Left lung (tissue), 4 donors: ENCODE measurements at regions not wholly inside any gene's neighbourhood (a gene's known extent, or its start where the extent isn't known, plus 50 kb on each side); places are given as distances from the start of the nearest gene placed in this dataset.

Experiments used
- ATAC-seq: fragments of 200-7000 bp; cut with Tn5 transposase; one replicate; pipeline ENCODE4 v1.9.1; 2020; ENCODE audit warnings: moderate library complexity
- DNase-seq, 4 donors: peaks; one replicate each; pipeline ENCODE4 v3.0.0-alpha.2; 2013 to 2020
- H3K27ac ChIP-seq, 2 donors: fragments of 200-600 bp; sonication (generic) in 1 of 2; one replicate each; pipeline versions ENCODE4 v1.5.0 to v1.8.0; 2020 to 2021
- H3K27me3 ChIP-seq, 2 donors: fragments of 200-600 bp; sonication (generic) in 1 of 2; one replicate each; pipeline versions ENCODE4 v1.5.0 to v1.8.0; 2020 to 2021
- H3K36me3 ChIP-seq, 2 donors: fragments of 200-600 bp; sonication (generic) in 1 of 2; one replicate each; pipeline versions ENCODE4 v1.5.0 to v1.8.0; 2020 to 2021
- H3K4me1 ChIP-seq, 2 donors: fragments of 200-600 bp; one replicate each; pipeline ENCODE4 v1.8.0; 2021
- H3K4me3 ChIP-seq, 2 donors: fragments of 200-600 bp; sonication (generic) in 1 of 2; one replicate each; pipeline versions ENCODE4 v1.5.0 to v1.8.0; 2020 to 2021; ENCODE audit warnings: mild to moderate bottlenecking in 1 of 2
- H3K9me3 ChIP-seq, 2 donors: fragments of 200-600 bp; sonication (generic) in 1 of 2; one replicate each; pipeline versions ENCODE4 v1.5.0 to v1.8.0; 2020 to 2021
- intact Hi-C, 2 donors: fragments of 100-400 bp; cut with DNase I; formaldehyde crosslinking; loops; one replicate each; pipeline versions ENCODE4 v1.11.2 to v1.14.2; 2022
- TF ChIP-seq, protein P1 (sequence below), 2 donors: fragments of 200-600 bp; sonication (generic) in 1 of 2; IDR thresholded peaks; one replicate each; pipeline versions ENCODE4 v1.5.0 to v1.8.0; 2021; ENCODE audit warnings: antibody characterized with exemption in 2 of 2
- donor health status: DM: no; HTN: yes; CAD: no.
- donor health status: DM: no; HTN: no; CAD: no.

DNA sequence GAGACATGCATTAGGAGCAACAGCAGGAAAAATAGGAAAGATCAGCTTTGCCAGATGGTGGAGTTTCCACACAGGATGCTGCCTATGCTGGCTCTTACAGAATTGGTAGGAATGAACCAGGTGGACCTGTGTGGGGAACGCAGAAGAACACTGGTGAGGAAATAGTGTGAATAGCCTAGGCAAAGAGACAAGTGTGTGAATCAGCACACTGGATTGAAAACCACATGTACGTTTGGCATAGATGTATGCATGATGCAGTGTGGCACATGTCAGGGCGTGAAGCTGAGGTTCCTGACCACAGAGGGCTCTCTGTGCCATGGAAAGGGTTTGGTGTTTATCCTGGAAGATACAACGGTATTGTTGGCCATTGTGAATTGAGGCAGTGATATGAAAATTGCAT is 156.5 kb upstream of the SLC10A2 start:
- intact Hi-C loops, result no loop called here
- DNase-seq (no peak), ATAC-seq (no peak)
- no peak overlapping the region for H3K27ac ChIP-seq
- H3K27me3 ChIP-seq, result no peaks in the 10 kb centered on the region
- H3K4me3 ChIP-seq, result no peak overlapping the region
- no peaks in the 10 kb centered on the region for H3K36me3 ChIP-seq
- H3K9me3 ChIP-seq, result no peaks in the 10 kb centered on the region
- H3K4me1 ChIP-seq, result no peaks in the 10 kb centered on the region
- TF ChIP-seq, protein P1, sequence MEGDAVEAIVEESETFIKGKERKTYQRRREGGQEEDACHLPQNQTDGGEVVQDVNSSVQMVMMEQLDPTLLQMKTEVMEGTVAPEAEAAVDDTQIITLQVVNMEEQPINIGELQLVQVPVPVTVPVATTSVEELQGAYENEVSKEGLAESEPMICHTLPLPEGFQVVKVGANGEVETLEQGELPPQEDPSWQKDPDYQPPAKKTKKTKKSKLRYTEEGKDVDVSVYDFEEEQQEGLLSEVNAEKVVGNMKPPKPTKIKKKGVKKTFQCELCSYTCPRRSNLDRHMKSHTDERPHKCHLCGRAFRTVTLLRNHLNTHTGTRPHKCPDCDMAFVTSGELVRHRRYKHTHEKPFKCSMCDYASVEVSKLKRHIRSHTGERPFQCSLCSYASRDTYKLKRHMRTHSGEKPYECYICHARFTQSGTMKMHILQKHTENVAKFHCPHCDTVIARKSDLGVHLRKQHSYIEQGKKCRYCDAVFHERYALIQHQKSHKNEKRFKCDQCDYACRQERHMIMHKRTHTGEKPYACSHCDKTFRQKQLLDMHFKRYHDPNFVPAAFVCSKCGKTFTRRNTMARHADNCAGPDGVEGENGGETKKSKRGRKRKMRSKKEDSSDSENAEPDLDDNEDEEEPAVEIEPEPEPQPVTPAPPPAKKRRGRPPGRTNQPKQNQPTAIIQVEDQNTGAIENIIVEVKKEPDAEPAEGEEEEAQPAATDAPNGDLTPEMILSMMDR (IDR thresholded peaks at IDR 0.05), result no peak

DNA sequence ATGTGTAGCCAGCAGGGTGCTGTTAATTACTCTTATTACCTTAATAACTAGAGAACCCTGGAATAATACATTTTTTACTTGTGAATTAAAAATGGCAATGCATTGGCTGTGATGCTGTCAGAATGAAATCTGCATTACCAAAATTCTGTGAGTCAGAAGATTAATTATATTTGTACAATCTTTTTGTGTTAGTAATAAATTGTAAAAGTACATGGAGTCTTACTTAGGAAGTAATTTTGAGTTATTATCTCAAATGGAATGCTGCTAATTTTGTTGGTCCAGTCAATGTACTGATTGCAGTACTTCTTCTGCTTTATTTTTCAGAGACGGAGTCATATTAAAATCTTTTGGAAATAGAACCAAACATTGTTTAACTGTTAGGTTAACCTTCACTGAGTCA is 152.0 kb upstream of the SLC10A2 start:
- Histone ChIP-seq H3K4me1 (no peaks in the 10 kb centered on the region), H3K4me3 (no peak overlapping the region), H3K27ac (no peak overlapping the region), H3K9me3 (no peaks in the 10 kb centered on the region), H3K36me3 (no peaks in the 10 kb centered on the region), H3K27me3 (no peaks in the 10 kb centered on the region)
- DNase-seq (no peak), ATAC-seq (no peak)
- intact Hi-C loops, result no loop called here
- TF ChIP-seq, protein P1 (IDR thresholded peaks at IDR 0.05), result no peak

DNA sequence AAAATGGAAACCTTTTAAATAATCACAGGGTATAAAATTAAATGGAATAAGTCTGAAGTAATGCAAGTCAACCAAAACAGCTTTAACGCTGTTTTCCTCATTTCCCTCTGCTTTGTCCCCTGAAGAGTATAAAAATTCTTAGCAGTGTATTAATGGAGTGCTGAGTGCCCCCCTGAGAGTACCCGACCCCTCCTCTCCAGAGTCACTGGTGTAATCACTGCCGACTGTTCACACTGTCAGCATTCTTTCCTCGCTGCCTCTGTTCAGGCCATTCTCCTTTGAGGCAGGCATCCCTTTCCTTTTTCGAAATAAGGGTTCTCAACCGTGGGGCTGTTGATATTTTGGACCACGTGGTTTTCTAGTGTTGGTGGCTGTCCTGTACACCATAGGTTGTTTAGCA is 146.9 kb upstream of the SLC10A2 start:
- Histone ChIP-seq H3K4me3 (no peak overlapping the region), H3K27me3 (no peaks in the 10 kb centered on the region), H3K4me1 (no peaks in the 10 kb centered on the region), H3K9me3 (no peaks in the 10 kb centered on the region), H3K27ac (no peak overlapping the region), H3K36me3 (no peaks in the 10 kb centered on the region)
- intact Hi-C loops, result no loop called here
- TF ChIP-seq, protein P1 (IDR thresholded peaks at IDR 0.05), result no peak
- no peak for DNase-seq
- no peak for ATAC-seq

- no peak for ATAC-seq
- H3K36me3 ChIP-seq, result no peaks in the 10 kb centered on the region
- H3K9me3 ChIP-seq, result no peaks in the 10 kb centered on the region
- H3K4me1 ChIP-seq, result no peaks in the 10 kb centered on the region
- no peak overlapping the region for H3K4me3 ChIP-seq
- no peak overlapping the region for H3K27ac ChIP-seq
- no peaks in the 10 kb centered on the region for H3K27me3 ChIP-seq
- TF ChIP-seq, protein P1 (IDR thresholded peaks at IDR 0.05), result no peak
- DNase-seq, result no peak
- intact Hi-C loops, result no loop called here
Measured at GRCh38 chr13:103210348-103210747, 144.1 kb upstream of the SLC10A2 start.

DNA sequence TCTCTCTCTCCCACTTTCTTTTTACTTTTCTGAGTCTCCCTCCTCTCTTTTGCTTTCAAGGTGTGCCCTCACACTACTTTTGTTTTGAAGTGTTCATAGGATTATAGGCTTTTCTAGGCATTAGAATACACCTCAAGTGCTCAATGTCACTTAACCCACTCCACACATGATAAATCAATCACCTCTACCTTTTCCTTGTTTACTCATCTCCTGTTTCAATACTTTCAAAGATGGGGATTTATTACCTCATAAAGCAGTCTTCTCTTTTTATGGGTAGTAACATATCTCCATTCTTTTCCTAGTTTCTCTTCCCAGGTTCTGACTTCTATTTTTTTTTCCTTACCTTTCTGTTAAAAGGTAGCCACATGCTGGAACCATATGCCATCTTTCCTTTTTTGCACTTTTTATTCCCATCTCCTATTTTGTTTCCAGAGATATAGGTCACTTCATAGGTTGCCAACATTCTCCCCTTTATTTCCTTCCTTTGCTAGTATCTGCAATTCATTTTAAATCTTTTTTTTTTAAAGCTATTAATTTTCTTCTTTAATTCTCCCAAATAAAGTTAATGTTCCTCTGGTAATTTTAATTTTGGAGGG is 137.6 kb upstream of the SLC10A2 start:
- Histone ChIP-seq H3K27ac (no peak overlapping the region), H3K9me3 (peaks cover 0 to 4% of the 10 kb centered on the region in 2 donors), H3K36me3 (no peaks in the 10 kb centered on the region), H3K27me3 (no peaks in the 10 kb centered on the region), H3K4me3 (no peak overlapping the region), H3K4me1 (no peaks in the 10 kb centered on the region)
- no peak for ATAC-seq
- no peak for DNase-seq
- TF ChIP-seq, protein P1 (IDR thresholded peaks at IDR 0.05), result no peak
- intact Hi-C loops, result no loop called here
